ENCODE measurements at regions not wholly inside any gene's neighbourhood (a gene's known extent, or its start where the extent isn't known, plus 50 kb on each side); places are given as distances from the start of the nearest gene placed in this dataset.

GRCh38 chr11:31912808-31913207 is 101.7 kb upstream of the PAX6 start:
- TF ChIP-seq CTCF (IDR thresholded peaks at IDR 0.05): no peak
- TF ChIP-seq POLR2A (IDR thresholded peaks at IDR 0.05): no peak

All from vagina (tissue), 2 donors.